ENCODE measurements at regions not wholly inside any gene's neighbourhood (a gene's known extent, or its start where the extent isn't known, plus 50 kb on each side); places are given as distances from the start of the nearest gene placed in this dataset.

- no peak for DNase-seq
Observed at GRCh38 chr3:59540241-59540640, 490.4 kb upstream of the CFAP20DC start.

DNA sequence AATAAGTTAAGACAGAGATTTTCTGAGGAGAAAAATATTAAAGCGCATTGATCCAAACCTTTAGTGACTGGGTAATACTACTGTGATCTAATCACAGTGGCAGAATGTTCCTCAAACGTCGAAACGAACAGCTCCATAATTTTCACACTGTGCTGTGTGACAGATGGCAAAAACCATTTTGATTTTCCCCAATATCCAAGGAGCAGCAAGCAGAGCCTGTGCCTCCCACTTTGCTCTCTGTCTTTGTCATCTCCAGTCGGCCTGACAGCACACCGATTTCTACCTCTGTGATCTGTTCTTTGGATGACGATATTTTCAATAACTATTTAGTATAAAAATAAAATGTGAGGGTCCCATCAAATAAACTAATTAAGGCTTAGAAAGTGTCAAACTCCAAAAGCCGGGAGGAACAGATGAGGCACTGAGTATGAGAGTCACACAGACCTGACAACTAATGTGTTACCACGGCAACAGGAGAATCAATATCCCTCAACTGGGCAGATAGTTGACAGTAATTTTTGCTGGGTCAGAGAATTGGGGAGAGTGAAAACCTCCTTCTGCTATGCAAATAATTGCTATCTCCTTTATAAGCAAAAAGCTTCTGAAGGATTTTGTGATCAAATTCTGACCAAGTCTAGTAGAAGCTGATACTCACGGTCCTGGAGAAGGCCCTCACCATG is 489.1 kb upstream of the CFAP20DC start:
- DNase-seq, result no peak

GRCh38 chr3:59535791-59536221 is 486.0 kb upstream of the CFAP20DC start:
- no peak for DNase-seq

GRCh38 chr3:59531994-59532393 is 482.2 kb upstream of the CFAP20DC start:
- DNase-seq, result no peak

- DNase-seq, result no peak
Observed at GRCh38 chr3:59531066-59531745, 481.4 kb upstream of the CFAP20DC start.

GRCh38 chr3:59528251-59528650 is 478.4 kb upstream of the CFAP20DC start:
- no peak for DNase-seq

- no peak for DNase-seq
Observed at GRCh38 chr3:59527493-59527892, 477.7 kb upstream of the CFAP20DC start.

DNA sequence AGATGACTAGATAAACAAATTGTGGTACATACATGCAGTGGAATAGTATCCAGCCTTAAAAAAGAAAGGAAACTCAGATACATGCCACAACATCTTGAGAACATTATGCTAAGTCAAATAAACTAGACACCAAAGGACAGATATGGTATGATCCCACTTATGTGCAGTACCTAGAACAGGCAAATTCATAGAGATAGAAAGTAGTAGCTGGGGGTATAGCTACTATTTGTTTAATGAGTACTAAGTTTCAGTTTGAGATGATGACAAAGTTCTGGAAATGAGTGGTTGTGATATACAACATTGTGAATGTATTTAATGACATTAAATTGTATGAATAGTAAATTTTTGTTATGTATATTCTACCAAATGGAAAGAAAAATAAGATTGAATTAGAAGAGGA is 477.2 kb upstream of the CFAP20DC start:
- no peak for DNase-seq

- DNase-seq, result no peak
Observed at GRCh38 chr3:59522550-59522949, 472.7 kb upstream of the CFAP20DC start.

GRCh38 chr3:59519094-59519493 is 469.3 kb upstream of the CFAP20DC start:
- no peak for DNase-seq

DNA sequence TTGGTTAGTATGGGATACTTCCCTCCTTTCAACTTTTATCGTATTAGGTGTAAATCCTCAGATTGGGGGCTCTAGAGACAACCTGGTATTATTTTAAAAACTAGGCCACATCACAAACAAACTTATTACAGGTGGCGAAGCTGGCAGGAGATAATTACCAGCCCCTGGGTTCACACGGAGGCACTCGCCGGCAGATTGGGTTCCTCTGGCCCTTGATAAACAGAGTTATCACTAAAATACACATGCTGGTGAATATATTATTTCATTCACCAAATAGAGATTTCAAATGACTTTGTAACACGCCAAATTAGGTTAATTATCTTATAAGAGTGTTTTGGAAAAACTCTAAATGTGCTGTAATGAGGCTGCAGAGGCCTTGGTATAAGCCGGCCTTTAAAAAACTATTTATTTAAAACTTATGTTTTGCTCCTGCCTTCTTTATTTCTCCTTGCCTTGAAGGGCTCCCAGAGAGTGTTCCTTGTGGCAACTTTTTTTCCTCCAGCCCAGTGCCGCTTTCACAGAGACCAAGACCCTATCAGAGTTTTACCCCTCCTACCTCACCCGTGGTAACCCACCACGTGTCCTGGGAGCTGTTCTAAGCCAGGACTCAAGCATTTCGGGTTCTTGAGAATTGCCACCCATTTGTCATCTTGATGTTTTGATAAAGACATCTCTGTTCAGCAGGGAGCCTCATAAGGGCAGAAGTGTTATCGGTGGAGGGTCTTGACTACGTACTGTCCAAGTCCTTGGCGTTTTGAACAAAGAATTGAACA is 468.6 kb upstream of the CFAP20DC start:
- no peak for DNase-seq

DNA sequence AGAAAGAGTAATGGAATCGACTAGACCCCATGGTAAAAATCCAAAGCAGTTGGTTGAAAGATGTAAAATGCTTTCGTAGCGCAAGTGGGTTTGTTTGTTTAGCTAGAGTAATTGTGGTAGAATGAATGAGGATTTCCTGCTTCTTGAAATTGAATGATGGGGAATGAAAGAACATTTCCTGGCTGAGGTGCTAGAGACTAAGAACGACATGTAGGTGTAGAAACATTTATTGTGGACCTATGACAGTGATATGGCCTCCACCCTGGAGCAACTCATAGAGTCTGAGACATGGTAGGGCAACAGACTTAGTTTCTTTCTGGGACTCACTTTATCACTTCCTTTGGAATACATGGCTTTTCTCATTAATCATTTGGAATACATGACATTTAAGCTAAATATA is 467.6 kb upstream of the CFAP20DC start:
- DNase-seq, result no peak

DNA sequence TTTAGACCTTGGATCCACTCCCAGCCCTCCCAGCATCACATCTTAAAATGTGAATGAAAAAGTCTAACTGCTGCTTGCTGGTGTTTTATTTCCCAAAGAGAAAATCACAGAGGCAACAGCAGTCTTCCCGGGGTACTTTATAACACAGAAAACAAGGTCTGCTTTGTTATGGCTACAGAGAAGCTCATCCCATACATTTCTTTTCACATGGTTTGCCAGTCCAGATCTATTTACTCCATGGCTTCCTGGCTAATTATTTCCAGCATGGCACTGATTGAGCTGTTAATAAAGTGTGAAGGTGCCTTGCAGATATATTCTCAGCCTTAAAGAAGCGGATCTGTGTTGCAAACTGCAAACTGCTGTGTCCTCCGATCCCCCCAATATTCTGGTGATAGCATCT is 466.1 kb upstream of the CFAP20DC start:
- no peak for DNase-seq

DNA sequence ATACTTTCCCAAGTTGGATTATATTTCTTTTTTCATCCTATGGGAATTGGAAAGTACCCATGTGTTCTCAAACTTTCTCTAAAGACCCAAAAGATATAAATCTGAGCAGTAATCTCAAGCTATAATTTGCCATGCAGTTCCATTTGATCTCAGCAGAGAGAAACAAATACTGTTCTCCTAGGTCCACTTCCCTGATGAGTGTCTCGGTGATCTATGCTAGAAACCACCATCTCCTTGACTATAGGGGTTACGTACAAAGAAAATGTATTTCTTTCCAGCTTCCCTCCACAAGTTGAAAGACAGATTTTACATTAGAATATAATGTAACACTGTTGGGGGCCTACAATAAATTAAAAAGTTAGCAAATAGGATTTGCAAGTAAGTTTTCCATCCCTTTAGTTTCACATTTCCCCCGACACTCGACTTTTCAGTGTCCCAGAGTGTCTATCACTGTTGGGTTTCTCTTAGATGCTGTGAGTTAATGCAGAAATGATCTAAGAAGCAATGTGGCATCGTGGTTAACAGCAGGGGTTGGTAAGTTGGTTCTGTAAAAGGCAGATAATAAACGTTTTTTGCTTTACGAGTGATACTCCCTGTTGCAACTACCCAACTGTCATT is 465.1 kb upstream of the CFAP20DC start:
- DNase-seq, result no peak

- DNase-seq, result no peak
Observed at GRCh38 chr3:59513570-59513969, 463.7 kb upstream of the CFAP20DC start.

DNA sequence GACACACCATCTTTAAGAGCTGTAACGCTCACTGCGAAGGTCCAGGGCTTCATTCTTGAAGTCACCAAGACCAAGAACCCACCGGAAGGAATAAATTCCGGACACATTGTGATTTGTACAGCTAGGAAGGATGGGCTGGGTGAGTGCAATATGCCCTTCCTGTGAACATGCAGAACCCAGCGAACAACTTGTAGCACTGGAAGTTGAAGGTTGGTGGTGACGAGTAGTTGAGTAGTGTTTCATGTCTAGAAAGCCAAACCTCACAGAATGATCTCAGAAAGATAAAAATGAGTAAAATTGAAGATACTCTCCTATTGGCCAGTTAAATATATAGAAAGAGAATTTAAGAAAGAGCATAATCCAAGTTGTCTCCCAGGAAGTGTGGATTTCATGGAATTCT is 462.2 kb upstream of the CFAP20DC start:
- no peak for DNase-seq

- no peak for DNase-seq
Observed at GRCh38 chr3:59510576-59510975, 460.8 kb upstream of the CFAP20DC start.

DNA sequence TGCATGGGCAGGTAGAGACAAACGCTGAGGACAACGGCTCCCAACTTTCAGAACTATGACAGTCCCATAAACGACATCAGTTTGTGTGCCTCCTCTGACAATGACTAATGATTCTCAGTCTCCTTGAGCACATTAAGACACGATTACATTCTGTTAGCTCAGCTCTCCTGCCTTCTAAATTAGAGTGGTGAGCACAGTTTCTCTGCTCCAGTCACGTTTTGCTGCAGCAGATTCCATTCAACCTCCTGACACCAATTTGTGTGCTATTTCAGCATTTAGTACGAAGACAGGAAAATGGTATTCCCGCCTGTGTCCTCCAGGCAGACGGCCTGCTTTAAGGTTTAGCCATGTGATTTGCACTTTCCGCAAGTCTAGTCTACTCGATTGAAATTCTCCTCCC is 458.4 kb upstream of the CFAP20DC start:
- no peak for DNase-seq

DNA sequence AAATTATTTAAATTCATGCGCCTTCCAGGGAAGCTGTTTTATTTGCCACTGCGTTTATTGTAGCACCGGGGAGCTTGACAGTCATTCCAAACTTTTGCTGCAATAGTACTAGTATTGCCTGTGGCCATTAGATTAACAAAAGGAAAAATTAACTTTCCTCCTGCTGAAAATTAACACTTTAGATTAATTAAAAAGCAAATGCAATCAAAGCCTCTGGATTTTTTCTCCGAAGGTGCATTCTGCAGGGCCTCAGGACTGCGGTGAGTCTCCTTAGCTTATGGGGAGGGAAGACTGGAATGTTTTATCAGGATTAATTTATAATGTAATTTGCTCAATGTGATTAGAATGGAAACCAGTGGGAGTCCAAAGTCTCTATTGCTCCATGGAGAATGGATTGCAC is 456.4 kb upstream of the CFAP20DC start:
- no peak for DNase-seq

DNA sequence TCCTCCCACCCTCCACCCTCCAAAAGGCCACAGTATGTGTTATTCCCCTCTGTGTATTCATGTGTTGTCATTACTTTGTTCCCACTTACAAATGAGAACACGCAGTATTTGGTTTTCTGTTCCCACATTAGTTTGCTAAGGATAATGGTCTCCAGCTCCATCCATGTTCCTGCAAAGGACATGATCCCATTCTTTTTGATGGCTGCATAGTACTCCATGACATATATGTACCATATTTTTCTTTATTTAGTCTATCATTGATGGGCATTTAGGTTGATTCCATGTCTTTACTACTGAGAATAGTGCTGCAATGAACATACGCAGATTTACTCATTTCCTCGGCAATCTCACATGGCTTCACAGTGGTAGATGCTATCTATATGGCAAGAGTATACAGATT is 453.6 kb upstream of the CFAP20DC start:
- DNase-seq, result no peak

DNA sequence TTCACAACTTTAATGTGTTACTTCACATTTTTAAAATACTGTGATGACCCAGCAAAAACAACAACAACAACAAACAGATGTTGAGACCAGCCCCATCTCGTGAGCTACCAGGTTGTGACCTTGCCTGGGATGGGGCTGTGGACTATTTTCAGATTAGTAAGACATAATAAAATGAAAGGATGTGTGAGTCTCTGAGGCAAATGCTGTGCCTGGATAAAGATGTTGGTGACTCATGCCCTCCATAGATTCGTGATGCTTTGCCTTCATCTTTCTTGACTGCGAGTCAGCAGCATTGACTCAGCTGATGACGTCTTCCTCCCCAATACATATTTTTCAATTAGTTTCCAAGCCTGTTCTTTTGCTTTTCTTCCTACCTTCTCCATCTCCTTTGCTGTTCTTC is 453.0 kb upstream of the CFAP20DC start:
- peak; percentile 17 for DNase-seq

DNA sequence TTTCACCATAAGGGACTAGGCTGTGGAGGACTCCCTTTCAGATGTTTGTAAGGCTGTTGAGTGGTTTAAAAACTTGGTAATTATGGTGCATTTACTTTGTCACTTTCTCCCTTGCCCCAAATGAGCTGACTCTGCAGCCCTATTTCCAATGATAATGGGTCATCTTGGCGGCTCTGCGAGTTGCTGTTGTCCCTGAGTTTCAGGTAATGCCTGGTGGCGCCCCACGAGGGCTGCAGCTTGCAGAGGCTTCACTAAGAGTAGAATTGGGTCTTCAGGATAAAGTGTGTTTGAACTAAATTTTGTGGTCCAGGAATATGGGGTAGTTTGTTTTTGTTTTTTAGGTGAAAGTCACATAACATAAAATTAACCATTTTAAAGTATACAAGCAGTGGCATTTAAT is 450.1 kb upstream of the CFAP20DC start:
- no peak for DNase-seq

- DNase-seq, result no peak
Observed at GRCh38 chr3:59499000-59499399, 449.2 kb upstream of the CFAP20DC start.

DNA sequence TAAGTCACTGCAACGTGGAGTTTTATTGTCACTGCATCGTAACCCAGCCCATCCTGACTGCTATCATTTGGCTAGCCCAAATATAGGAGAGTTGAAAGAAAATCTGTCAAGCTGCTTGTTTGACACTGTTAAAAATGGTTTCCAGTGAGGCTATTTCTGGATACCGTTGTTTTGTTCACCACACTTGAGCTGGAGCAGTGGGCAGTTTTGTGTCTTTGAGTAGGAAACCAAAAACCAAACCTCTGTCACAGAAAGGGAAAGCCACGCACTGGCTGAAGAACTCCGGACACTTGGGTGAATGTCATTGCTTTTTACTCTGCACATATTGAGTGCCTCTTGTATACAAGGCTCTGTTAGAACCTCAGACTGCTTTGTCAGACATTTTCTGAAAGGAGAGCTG is 446.4 kb upstream of the CFAP20DC start:
- no peak for DNase-seq
